GM18499 (cell line): ENCODE measurements at regions not wholly inside any gene's neighbourhood (a gene's known extent, or its start where the extent isn't known, plus 50 kb on each side); places are given as distances from the start of the nearest gene placed in this dataset.
"Not testable (repeated sequence)": the region's sequence is repeated elsewhere in the genome, so short reads cannot be mapped to it uniquely, and the experiment has no call there.

Source experiments
- ATAC-seq: cut with Tn5 transposase; IDR thresholded peaks from one replicate; pipeline ENCODE4 v1.9.1; 2021; ENCODE audit warnings: moderate number of reproducible peaks; ENCODE audit not compliant: insufficient read depth, unreplicated experiment

DNA sequence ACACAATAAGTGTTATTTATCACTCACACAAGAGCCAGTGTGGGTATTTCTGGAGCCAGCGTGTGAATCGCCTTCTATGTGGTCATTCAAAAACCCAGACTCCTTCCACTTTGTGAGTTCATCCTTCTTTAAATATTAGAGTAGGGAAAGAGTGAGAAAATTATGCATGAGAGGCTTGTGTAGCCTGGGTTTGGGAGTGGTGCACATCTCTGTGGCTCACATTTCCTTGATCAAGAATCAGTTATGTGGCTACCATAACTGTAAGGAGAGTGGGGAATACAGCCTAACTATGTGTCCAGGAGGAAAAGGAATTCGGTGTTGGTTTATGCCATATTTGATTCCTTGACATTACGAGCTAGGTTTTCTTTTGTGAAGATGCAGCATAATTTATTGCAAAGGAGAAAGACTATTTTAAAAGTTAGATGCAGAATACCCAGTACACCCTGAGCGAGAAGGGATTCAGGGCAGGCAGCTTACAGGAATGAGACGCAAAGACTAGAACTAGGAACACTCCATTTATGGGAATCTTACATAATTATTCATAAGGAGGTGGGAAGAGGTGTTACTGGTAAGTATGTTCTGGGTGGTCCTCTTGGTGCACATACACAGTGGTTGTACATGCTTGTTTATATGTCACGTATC lies 638.5 kb downstream of the COL12A1 start:
- ATAC-seq, result no peak

DNA sequence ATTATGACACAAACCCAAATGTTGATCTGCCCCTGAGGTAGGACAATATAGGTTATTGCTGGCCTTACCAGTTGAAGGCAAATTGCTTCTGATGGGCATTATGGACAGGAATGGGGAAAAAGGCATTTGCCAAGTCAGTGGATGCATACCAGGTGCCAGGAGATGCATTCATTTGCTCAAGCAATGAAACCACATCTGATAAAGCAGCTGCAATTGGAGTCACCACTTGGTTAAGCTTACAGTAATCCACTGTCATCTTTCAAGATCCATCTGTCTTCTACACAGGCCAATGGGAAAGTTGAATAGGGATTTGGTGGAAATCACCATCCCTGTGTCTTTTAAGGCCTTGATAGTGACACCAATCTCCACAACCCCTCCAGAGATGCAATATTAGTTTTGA lies 648.6 kb downstream of the COL12A1 start:
- ATAC-seq, result no peak

DNA sequence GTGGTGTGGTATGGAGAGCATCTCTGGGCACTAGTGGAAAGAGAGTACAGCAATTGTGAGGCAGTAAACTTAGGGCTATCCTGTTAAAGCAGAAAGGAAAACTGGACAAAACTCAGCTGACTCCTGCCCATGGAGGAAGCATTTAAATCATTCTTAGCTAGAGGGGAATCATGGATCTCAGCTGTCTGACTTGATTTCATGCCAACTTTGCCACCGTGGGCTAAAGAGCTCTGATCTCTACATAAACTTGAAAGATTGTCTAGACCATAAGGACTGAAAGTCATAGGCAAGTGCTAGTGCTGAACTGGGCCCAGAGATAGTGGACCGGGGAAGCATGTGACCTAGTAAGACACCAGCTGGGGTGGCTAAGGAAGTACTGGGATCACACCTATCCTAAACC lies 651.8 kb downstream of the COL12A1 start:
- no peak for ATAC-seq

DNA sequence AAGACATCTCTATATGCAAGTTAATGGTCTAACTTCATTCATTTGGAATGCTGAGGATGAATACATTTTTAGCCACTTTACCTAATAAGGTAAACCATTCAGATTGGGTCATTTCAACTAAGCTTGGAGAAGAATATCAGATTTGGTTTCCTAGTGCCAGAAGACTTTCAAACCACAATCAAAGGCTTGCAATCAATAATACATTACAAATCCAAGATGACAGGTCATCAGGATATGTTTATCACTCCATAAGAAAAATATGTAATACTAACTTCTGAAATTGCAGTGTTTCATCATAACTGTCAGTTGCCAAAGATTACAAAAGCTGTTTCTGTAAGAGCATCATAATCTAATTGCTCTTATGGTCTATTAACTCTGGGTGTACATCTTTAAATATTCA lies 654.0 kb downstream of the COL12A1 start:
- no peak for ATAC-seq

DNA sequence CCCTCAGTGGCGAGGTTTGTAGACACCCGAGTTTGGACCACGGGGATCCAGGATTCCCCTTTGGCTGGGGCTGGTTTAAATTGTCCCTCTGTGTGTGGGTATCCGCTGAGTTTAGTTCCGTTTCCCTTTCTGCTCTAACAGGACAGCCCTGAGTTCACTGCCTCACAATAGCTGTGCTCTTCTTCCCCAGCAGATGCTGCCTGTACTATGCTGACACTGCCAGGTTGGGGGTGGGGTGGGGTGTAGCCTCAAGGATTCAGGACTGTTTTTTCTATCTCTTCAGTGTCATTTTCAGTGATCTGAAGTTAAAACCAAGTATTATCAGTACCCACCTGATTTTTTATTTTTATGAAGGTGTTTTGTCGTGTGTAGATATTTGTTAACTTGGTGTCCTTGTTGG lies 655.0 kb downstream of the COL12A1 start:
- no peak for ATAC-seq

DNA sequence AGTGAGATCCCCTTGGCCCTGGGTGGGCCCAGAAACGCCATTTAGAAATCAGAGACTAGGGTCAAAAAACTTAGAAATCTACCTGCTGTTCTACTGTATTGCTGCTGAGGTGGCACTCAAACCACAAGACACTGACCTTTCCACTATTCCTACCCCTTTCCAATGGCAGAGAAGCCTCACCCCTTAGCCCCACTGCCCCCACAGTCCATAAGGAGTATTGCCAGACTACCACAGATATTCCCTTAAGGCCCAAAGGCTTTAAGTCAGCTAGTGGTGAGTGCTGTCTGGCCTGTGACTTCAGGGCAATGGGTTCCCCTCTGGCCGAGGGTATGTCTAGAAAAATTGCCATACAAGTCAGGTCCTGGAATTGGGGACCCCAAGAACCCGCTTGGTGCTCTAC lies 656.1 kb downstream of the COL12A1 start:
- ATAC-seq, result no peak

DNA sequence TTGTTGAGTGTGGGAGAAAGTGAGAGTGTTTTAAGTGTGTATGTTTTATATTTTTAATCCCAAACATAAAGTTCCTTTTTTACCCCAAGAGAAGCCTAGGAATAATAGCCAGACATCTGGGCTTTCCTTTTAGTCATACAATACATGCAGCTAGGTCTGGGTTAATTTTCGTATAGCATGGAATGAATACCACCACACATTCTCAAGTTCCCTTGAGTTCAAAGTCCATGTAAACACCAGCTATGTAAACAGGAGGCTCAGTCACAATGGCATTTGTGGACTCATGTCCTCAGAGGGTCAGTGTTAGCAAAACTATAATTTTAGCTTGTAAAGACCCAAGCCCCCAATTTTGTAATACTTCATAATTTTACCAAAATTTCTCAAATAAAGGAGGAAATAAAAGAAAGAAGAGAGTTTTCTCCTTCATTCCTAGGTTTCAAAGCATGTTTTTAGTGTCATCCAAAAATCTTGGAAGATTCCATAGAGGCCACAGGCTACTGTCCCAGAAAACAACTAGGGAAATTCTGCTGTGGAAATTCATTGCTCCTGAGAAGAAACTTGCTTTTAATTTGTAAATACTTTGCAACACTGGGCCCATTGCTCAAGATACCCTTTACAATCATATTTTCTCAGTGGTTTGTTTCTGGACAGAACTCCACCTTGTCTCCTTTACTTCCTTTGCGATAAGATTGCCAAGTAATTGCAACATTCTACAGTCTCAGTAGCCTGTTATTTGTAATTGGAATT lies 671.2 kb downstream of the COL12A1 start:
- no peak for ATAC-seq

DNA sequence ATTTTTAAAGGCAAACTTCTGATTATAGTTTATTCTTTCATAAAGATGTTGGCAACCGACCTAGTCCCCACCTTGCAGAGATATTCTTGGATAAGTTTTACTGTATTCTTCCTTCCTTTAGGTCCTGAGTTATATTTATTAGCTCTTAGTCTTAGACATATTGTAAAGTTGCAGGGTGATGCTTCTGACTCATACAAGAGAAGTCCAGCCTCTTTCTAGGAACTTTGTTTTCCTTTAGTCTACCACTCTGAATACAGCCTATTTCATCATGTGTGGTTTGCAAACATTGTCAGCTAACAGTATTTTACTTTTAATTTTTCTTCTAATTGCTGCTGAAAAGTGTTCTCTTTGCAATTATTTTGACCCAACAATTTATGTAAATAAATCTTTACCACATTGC lies 686.7 kb downstream of the COL12A1 start:
- no peak for ATAC-seq

DNA sequence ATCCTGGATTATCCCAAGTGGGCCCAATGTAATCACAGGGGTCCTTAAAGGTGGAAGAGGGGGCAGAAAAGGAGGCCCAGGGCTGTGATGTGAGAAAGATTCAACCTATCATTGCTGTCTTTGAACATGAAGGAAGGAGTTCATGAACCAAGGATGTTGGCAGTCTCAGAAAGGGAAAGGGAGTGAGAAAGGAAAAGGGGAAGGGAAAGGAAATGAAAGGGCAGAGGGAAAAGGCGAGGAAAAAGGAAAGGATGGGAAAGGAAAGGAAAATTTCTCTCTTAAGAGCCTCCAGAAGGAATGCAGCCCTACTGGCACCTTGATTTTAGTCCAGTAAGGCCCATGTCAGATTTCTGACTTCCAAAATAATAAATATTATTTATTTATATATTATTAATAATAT lies 687.8 kb downstream of the COL12A1 start:
- no peak for ATAC-seq

DNA sequence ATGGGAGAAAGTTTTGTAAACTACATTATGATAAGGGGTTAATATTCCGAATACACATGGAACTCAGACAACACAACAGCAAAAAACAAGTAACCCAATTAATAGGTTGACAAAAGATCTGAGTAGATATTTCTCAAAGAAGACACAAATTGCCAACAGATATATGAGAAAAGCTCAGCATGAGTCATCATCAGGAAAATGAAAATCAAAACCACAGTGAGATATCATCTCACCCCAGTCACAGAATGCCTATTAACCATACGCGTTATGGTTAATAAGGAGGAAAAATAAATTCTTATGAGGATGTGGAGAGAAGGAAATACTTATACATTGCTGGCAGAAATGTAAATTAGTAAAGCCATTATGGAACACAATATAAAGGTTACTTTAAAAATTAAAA lies 695.0 kb downstream of the COL12A1 start:
- ATAC-seq, result no peak

DNA sequence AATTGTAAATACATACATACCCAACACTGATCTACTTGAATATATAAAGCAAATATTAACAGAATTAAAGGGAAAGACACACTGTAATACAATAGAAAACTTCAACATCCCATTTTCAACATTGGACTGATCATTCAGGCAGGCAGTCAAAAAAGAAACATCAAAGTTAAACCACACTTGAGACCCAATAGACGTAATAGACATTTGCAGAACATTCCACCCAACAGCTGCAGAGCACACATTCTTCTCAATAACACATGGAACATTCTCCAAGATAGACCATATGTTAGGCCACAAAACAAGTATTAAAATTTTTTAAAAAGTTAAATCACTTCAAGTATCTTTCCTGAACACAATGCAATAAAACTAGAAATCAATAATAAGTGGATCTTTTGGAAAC lies 698.2 kb downstream of the COL12A1 start:
- ATAC-seq, result no peak

DNA sequence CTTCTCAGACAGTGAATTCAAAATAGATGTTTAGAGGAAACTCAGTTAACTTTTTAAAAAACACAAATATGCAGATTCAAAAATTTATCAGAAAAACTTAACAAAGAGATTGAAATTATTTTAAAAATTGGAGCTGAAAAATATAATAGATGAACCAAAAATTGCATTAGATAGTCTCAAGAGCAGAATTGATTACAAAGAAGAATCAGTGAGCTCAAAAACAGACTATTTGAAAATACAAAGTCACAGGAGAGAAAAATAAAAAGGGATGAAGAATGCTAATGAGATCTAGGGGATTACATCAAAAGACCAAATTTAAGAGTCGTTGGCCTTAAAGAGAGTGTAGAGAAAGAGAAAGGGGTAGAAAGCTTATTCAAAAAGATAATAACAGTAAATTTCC lies 700.5 kb downstream of the COL12A1 start:
- ATAC-seq, result no peak

DNA sequence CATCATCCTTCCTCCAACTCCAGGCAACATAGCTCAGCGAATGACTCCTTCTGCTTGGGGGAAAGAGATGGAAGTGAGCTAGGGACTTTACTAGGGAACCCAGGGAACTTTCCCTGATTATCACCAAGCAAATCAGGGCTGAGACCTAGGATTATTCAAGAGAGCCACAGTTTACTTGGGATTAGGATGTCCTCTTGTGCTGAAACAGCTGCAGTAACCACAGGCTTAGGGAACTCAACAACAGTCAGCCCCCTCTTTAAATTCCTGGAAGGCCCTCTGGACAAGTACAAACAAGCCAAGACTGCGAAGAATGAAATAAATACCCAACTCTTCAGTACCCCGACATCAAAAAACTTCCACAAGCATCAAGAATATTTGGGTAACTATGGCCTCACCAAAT lies 700.9 kb downstream of the COL12A1 start:
- no peak for ATAC-seq

DNA sequence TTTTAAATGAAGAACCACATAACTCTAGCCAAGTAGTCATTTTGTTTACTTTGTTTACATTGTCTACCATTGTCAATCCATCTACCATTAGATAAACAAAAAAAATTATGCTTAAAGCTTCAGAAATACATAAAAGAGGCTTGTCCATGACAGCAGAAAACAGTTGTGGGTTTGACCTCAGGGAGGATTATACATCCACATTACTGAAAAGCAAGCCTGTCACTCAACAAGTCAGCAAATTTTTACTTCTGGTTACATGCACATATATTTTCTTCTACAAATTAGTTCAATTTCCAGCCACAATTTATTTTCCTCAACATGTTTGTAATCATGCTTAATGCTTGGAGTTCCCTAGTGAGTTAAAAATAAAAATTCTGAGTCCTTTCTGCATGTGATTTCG lies 713.3 kb downstream of the COL12A1 start:
- no peak for ATAC-seq

DNA sequence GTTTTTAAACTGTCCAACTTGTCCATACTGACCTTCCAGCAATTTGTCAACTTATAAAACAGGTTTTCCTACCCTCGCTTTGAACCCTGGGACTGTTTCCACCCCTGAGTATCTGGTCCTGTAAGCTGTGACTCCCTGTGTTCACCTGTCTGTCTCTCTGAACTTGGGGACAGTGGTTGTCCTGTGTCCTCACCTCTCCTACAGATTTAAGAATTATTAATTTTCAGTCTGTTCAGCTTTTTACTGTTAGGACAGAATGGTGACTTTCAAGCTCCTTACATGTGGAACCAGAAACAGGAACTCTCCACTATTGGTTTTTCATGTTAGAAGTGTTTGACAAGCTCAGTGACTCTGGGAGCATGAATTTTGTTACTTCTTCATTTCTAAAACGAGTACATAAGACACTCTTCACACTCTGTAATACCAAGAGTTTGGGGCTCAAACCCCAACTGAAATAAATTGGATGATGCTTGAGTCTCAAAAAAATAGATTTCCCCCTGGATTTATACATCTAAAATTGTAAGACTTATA lies 713.9 kb downstream of the COL12A1 start:
- ATAC-seq, result no peak

DNA sequence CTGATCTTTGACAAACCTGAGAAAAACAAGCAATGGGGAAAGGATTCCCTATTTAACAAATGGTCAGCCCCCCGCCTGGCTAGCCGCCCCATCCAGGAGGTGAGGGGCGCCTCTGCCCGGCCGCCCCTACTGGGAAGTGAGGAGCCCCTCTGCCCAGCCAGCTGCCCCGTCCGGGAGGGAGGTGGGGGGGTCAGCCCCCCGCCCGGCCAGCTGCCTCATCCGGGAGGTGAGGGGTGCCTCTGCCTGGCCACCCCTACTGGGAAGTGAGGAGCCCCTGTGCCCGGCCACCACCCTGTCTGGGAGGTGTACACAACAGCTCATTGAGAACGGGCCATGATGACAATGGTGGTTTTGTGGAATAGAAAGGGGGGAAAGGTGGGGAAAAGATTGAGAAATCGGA lies 717.1 kb downstream of the COL12A1 start:
- ATAC-seq, result not testable (repeated sequence)

DNA sequence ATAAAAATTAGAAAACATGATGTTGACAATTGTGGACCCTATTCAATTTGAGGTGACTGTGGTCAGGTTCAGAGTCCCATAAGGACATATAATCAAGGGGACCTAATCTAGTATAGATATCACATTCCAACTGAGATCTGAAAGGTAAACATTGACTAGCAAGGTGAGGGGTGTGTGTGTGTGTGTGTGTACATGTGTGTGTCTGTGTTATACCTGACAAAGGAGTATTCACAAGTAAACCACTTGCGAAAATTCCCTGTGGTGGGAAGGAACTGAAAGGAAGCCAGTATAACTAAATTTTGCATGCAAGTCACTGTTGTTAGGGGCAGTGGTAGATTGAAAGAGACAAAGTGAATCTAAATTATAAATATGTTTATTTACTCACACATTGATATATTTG lies 723.7 kb downstream of the COL12A1 start:
- ATAC-seq, result no peak

DNA sequence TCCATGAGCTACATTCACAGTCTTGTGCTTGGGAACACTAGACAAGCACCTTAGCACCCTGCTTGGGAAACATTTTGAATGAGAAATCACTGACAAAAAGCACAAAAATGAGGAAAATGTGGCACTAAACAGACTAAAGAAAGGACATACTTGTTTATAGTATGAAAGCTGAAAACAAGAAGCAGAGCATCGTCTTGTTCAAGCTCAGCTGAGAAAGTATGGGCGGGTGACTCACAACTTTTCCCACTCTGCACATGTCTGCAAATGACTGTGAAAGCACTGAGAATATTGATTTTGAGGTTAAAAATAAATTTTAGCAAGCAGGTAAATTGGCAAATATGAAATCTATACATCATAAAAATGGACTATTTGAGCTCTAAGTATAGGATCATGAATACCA lies 725.3 kb downstream of the COL12A1 start:
- no peak for ATAC-seq

DNA sequence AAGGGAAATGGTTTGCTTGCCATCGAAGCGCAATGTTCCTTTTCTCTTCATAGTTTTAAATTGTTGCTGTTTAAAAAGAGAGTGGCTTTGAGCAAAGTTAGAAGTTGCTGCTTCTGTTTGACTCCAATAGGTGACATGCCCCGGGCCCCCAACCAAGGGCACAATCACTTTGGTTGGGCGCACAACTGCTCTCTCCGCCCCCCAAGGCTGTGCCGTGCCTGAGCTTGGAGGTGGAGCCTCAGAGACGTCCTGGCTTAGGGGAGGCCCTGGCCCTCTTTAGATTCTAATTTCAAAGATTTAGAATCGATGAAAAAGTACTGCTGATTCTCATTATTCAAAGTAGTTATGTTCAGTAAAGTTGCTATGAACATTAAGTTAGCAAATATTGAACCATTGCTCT lies 725.9 kb downstream of the COL12A1 start:
- ATAC-seq, result no peak

DNA sequence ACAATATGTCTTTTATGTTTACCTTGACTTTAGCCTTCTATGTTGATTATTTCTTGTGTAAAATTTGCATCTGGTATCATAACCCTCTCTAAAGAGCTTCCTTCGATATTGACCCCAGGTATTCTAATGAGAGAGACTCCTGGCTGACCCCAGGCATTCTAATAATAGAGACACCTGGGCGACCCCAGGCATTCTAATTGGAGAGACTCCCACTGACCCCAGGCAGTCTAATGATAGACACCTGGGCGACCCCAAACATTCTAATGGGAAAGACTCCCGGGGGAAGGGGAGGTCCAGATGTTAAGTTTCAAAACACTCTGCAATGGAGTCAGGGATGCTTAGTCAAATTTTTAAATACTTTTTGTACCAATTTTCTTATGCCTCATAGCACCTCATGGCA lies 726.4 kb downstream of the COL12A1 start:
- no peak for ATAC-seq

DNA sequence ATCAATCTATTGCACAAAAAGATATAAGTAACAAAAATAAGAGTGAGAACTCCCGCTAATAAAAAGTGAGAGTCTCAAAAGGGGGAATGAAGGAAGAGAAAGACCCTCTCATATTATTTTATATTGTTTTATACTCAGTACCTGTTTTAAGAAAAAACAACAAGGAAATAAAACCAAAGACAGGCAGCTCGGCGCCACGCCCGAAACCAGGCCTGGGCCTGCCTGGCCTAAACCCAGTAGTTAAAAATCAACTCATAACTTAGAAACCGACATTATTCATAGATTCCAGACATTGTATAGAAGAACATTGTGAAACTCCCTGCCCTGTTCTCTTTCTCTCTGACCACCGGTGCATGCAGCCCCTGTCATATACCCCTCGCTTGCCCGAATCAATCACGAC lies 731.8 kb downstream of the COL12A1 start:
- ATAC-seq, result not testable (repeated sequence)

DNA sequence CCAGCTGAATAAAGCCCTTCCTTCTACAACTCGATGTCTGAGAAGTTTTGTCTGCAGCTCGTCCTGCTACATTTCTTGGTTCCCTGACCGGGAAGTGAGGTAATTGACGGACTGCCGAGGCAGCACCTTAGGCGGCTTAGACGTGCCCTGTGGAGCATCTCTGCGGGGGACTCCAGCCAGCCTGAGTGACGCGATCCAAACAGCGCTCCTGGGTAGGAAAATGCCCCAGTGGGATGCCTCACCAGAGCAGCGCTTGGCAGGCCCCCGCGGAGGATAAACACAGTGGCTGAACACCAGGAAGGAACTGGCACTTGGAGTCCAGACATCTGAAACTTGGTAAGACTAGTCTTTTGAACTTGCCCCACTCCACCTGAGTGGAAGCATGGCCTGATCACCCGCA lies 737.3 kb downstream of the COL12A1 start:
- not testable (repeated sequence) for ATAC-seq
